ENCODE measurements at regions not wholly inside any gene's neighbourhood (a gene's known extent, or its start where the extent isn't known, plus 50 kb on each side); places are given as distances from the start of the nearest gene placed in this dataset.

- no peak for DNase-seq
Measured at GRCh38 chr15:61459785-61460707, 230.9 kb upstream of the RORA start.

- no peak for DNase-seq
Measured at GRCh38 chr15:61457050-61457733, 228.1 kb upstream of the RORA start.

GRCh38 chr15:61449186-61449702, 220.1 kb upstream of the RORA start:
- no peak for DNase-seq

DNA sequence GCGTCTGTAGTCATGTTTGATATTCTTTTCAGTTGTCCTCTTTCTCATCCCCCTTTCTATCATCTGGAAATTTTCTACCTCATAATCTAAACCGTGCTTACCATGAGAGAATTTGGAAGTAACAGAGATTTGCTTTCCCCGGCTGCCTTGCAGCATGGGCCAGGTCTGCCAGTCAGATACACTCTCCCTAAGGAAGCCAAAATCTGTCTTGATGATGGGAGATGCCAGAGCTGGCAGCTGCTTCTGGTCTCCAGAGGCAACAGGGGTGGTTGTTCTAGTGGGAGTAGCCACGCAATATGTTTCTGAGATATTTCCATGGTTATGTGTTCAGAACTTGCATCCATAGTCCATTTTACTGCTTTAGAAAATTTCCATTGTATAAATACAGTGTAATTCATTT, 218.9 kb upstream of the RORA start:
- DNase-seq: no peak

DNA sequence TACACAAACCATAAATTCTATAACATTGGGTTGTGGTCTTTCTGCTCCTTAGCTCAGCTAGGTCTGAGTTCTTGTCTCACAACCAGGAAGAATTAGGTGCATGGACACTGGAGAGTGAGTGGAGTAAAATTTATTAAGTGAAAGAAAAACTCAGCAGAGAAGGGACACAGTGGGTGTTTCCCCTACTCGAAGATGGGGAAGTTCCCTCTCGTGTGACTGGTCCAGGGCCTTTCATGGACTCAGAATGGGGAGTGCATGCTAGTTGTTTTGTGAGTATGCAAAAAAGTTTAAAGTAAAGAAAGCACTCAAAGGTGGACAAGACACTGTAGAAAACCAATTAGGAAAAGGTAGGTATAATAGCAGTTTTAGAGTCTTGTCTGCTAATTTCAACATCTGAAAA, 215.5 kb upstream of the RORA start:
- DNase-seq: no peak

DNA sequence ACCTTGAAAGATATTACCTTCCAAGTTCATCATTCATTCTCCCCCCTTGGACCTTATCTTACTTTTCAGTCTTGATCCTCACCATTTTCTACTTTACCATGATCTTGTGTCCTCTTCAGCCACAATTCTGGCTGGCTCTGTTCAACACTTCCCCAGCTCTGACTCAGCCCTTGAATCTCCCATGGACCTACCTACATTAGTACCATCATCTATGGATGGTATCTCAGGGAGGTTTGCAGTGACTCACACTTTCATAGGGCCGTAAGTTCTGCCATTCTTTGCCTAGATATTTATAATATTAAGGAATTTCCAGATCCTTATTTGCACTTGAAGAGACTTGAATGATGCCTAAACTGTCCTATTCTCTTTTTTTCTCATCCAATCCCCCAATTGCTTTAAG, 213.7 kb upstream of the RORA start:
- no peak for DNase-seq

DNA sequence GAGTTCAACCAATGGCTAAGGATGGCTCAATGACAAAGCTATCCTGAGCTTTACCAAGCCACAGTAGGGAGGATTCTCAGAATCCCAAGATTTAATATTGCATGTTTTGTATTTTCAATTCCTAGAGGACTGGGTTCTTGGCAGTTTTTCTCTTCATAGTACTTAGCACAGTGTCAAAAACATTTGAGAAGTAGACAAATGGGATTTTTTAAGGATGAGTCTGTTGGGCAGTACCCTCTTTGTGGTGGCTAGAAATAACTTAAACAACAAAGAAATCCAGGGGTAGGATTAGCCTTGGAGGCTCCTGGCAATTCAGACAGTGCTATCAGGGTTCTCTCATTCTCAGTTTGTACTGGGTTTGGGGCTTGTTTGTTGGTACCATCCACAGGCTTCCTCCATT, 212.8 kb upstream of the RORA start:
- DNase-seq: no peak

DNA sequence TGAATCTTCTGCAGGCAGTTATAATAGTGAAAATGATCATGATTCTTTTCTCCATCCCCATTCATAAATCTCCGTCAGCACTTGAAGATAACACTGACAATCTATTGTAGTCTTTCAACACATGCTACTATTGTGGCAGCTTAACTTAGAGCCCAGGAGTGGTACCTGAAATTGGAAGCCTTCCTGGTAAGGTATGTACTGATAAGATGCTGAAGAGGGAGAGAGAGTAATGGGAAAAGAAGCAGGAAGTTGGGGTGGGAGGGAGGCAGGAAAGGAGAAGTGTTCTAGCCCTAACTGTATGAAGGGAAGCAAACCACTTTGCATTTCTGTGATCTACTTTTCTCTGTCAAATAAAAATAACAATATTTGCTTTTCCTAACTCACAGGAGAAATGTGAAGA, 197.4 kb upstream of the RORA start:
- DNase-seq: no peak

DNA sequence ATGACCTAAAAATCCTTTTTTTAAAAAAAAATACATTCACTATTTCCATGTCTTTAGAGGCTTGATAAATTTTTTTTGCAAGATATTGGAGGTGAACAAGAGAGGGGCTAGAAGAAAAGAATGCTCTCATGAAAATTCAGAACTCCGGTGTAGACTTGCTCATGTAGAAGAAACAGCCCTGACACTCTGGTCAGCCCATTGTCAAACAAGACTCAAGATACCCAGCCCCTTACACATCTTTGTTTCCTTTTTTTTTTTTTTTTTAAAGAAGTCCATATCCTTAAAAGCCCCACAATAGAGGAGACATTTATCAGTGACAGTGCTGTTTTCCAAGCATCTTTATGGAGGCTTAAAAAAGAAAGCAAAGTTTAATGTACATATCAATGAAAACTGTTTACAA, 196.8 kb upstream of the RORA start:
- DNase-seq: no peak

GRCh38 chr15:61422773-61423172, 193.7 kb upstream of the RORA start:
- no peak for DNase-seq

- no peak for DNase-seq
Measured at GRCh38 chr15:61421938-61422337, 192.8 kb upstream of the RORA start.

- DNase-seq: no peak
Measured at GRCh38 chr15:61421470-61421869, 192.4 kb upstream of the RORA start.

GRCh38 chr15:61420546-61420945, 191.4 kb upstream of the RORA start:
- no peak for DNase-seq

DNA sequence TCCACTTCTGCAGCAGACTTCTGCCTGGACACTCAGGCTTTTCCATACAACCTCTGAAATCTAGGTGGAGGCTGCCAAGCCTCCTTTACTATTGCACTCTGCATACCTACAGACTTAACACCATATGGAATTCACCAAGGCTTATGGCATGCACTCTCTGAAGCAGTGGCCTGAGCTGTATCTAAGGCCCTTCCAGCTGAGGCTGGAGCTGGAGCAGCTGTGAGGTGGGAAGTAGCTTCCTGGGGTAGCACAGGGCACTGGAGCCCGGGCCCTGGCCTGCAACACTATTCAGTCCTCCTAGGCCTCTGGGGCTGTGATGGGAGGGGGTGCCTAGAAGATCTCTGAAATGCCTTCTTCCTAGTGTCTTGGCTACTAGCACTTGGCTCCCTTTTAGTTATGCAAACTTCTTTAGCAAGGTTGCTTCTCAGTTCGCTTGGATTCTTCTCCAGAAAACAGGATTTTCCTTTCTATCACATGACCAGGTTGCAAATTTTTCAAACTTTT, 186.6 kb upstream of the RORA start:
- no peak for DNase-seq

- no peak for DNase-seq
Measured at GRCh38 chr15:61411902-61412510, 182.9 kb upstream of the RORA start.

DNA sequence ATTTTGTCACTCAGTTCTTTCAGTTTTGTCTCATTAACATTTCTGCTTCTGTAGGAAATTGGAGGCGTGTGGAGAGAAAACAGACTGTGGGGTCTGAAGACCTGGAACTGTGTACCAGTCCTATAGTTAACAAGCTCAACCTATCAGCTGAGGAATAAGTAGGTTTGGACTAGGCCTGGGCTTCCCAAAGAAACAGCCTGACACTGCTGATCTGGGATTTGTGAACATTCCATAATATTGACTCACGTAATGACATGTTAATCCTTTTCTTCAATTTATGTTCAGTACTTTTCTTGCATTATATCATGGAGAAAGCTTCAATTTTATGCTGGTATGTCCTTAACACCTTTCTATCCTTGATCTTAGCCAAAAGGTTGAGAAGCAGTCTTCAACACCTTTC, 181.6 kb upstream of the RORA start:
- DNase-seq: no peak

DNA sequence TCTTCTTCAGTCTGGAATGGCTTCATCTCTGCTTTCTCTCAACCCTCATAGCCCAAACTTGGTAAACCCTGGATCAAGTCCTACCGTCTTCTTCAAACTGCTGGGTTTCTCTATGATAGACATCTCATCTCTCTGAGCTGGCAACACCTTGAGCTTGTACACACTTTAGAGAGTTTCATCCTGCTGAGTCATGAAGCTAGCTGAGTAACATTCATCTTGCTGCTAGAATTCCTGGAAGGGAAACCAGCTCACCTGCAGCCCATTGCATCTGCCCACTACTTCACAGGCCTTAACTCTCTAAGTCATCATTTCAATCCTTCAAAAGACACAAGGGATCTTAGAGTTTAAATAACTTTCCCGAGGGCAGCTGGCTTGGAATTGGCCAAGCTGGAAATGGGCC, 175.5 kb upstream of the RORA start:
- no peak for DNase-seq

- DNase-seq: no peak
Measured at GRCh38 chr15:61403884-61404283, 174.8 kb upstream of the RORA start.

- no peak for DNase-seq
Measured at GRCh38 chr15:61401903-61402698, 173.0 kb upstream of the RORA start.

DNA sequence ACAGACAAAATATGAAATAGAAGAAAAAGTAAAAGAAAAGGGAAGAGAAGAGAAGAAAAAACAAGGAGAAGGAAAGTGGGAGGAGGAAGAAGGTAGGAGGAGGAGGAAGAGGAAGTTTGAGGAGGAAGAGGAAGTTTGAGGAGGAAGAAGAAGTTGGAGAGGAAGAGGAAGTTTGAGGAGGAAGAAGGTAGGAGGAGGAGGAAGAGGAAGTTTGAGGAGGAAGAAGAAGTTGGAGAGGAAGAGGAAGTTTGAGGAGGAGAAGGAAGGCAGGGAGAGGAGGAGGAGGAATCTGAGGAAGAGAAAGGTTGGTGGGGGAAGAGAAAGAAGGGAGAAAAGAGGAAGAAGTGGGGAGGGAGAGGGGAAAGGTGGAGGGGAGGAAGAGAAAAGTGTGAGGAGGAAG, 169.2 kb upstream of the RORA start:
- no peak for DNase-seq

DNA sequence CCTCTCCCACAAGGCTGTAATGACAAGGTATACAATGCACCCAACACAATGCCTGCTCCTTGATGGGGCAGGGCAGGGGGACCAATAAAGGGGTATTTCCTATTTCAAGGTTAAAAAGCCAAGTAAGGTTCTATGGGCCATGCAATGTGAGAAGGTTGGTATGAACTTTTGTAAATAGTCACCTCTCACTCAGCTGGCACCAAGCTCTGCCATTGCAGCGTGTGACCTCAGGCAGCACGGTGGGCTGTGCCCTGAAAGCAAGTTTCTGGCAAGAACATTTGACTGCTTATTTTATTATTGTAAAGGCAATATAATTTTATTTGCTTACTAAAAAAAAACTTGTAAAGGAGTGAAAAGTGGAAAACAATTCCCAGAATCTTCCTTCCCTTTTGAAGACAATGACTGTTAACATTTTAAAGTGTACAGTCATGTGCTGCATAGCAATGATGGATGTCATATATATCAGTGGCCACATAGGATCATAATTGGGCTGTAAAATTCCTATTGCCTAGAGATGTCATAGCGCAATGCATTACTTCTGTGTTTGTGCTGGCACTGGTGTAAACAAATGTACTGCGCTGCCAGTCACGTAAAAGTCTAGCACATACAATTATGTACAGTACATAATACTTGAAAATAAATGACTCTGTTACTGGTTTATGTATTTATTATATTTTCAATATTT, 167.3 kb upstream of the RORA start:
- DNase-seq: no peak

DNA sequence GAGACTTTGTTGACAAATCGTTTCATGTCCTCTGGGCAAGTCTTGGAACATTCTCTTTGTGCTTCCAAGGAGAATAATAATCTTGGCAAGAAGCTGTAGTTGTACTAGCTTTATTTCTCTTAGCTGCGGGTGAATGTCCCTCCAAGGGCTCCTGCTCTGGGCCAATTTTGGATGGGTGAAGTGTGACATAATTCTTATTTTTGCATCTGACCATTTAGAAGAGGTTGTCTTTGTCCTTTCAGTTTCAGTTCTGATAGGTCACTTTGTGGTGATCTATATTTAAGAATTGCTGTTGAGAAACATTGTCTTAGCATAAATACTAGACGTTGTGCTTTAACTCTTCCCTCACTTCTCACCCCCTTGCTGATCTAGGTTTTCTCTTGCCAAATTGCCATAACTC, 164.8 kb upstream of the RORA start:
- DNase-seq: no peak

Data from GDM1 (cell line).